T-helper 2 cell (primary cell): ENCODE measurements at regions not wholly inside any gene's neighbourhood (a gene's known extent, or its start where the extent isn't known, plus 50 kb on each side); places are given as distances from the start of the nearest gene placed in this dataset.
"Not testable (repeated sequence)": the region's sequence is repeated elsewhere in the genome, so short reads cannot be mapped to it uniquely, and the experiment has no call there.

Source experiments
- DNase-seq, 5 experiments: peaks; one replicate each; pipeline versions ENCODE4 v3.0.0 to v3.0.0-alpha.2; 2012 to 2022

DNA sequence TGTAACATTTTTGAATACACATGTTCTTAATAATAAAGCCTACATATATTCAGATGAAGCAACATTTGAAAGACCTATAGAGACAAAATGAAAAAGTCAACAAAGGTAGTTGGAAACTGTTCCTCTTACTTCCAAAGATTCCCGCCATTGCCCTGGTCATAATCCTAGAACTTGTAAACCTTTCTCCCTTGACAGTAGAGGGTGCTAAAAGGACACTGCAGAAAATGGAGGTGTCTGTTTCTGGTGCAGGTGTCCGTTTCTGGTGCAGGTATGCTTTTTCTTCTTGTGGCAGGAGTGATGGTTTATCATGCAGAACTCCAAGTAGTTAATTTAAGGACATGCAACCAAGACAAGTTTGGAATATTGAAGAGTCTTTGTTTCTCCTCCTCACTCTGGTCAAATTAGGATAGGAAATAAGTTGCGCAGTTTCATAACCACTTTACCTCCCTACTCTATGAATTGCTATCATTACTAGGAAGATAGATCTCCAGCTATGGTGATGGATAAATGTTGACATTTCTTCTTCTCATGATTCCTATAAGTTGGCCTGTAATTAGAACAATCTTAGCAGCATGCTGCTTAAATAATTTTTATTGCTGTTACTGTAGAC is 56.0 kb upstream of the FAM174A start:
- DNase-seq: peak in 2 of 5 experiments; percentile 3 to 35

DNA sequence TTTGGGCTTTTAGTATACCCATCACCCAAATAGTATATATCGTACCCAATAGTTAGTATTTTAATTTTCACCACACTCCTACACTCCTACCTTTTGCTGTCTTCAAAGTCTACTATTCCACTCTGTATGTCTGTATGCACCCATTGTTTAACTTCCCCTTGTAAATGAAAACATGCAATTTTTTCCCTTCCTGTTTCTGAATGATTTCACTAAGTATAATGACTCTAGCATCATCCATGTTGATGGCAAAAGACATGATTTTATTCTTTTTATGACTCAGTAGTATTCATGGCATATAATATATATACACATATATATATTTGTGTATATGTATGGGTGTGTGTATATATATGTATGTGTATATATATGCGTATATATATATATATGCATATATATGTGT is 63.1 kb upstream of the FAM174A start:
- DNase-seq: no peak

DNA sequence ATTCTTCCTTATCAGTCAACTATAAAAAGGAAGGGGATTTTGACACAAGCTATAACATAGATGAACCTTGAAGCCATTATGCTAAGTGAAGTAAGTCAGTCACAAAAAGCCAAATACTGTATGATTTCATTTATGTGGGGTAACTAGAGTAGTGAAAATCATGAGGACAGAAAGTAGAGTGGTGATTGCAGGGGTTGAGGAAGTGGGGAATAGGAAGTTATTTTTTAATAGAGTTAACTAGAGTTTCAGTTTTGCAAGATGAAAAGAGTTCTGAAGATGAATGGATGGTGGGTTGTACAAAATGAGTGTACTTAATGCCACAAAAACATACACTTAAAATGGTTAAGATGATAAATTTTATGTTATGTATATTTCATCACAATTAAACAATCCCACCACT is 65.4 kb upstream of the FAM174A start:
- peak in 1 of 5 experiments; percentile 24 for DNase-seq

DNA sequence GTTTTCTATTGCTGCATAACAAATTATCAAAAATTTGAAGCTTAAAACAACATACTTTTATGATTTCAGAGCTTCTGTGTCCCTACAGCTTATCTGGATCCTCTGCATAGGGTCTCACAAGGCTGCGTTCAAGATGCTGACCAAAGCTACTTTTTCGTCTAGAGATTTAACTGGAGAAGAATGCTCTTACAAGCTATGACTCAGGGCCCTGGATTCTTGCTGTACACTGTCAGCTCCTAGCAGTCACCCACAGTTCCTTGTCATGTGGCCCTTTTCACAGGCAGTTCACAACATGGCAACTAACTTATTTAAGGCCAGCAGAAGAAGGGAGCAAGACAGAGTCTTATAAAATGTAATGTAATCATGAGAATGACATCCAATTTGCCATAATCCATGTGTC is 70.8 kb upstream of the FAM174A start:
- DNase-seq: no peak

DNA sequence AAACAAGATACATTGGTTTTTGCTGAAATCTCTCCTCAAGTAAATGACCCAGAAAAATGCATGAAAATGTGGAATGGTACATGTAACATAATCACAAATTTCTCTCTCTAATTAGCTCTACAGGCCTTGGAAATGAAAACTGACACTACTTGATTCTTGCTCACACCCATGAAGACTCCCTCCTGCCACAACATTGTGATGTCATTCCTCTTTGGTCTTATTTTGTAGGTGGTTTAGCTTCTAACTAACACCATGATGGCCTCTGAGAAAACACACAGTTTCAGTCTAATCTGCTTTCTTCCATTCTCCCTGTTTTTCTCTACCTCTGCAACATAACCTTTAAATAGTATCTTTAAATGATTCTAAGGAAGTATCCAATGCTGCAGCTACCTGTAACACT is 78.6 kb upstream of the FAM174A start:
- no peak for DNase-seq

DNA sequence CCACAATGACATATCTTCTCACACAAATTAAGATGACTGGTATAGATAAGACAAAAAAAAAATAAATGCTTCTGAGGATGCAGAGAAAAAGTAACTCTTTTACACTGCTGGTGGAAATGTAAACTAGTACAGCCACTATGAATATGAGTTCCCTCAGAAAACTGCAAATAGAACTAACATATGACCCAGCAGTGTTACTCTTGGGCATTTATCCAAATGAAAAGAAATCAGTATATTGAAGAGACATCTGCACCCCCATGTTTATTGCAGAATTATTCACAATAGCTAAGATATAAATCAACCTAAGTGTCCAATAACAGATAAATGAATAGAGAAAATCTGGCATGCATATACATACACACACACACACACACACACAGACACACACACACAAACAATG is 83.0 kb upstream of the FAM174A start:
- no peak for DNase-seq

DNA sequence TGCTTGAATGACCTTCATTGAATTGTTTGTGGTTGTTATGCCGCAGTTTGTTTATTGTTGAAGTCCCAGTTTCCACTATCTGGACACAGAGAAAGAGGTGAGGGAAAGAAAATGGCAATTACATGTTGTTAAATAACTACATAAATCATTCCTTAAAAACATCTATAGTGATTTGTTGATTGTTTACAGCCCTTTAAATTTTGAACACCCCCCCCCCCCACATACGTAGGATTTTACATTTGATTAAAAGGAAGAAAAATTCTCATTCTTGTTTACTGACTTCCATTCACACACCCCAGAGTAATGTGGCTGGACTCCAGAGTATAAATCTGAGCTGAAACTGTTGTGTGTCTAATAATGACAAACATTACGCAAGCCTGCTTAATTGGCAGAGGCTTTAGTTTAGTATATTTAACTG is 87.1 kb upstream of the FAM174A start:
- no peak for DNase-seq

DNA sequence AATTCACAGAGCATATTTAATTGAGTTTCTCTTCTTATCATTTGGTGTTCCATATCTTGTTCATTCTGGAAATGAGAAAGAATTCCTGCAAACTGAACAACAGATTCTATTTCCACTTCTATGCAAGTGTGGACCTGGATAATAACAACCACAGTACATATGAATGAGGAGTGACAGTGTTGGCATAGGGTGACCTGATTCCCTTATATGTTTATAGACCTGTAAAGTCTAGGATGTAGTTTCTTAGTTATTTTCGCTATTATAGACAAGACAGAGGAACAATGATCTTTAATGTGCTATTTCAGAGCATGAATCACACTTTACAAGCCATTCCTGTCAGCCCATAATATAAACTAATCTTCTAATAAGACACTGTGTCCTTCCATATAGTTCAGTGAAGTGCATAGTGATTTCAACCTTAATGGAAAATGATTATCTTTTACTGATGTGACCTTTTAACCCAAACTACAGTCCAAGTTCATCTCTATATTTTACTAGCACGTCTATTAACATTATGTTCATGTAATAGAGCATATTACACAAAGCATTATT is 88.2 kb upstream of the FAM174A start:
- no peak for DNase-seq

DNA sequence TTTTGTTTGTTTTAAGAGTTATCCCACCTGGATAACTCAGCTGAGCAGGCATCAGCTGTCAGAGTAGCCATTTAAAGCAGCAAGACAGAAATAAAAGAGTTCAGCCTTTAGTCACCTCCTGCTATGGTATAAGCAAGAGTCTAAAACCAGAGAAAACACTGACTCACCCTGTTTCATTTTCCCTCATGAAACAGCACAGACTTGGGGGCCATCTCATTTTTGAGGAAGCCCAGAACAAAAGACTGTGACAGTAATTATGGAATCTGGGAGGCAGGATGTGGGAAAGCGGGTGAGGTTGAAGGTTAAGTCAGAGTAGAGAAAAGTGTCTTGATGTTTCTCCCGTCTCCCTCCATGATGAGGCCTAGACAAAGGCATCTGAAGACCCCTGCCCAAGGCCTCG is 90.2 kb upstream of the FAM174A start:
- DNase-seq: no peak

DNA sequence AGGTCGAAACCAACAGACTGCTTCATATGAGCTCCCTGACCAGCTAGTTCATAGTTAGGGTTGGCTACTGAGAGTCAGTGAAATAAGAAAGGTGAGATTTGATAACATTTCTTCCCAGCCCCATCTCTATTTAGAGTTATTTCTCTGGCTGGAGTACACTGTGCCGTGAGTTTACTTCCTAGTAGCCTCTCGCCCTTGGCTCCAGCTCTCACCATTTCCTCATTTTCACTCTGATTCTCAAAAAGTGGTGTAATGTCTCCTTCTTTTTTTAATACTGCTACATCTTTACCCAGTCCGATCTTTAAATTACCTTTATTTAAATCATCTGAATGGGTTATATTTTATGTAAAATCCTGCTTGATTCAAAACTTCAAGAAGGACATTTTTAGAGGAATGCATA is 100.4 kb upstream of the FAM174A start:
- no peak for DNase-seq

DNA sequence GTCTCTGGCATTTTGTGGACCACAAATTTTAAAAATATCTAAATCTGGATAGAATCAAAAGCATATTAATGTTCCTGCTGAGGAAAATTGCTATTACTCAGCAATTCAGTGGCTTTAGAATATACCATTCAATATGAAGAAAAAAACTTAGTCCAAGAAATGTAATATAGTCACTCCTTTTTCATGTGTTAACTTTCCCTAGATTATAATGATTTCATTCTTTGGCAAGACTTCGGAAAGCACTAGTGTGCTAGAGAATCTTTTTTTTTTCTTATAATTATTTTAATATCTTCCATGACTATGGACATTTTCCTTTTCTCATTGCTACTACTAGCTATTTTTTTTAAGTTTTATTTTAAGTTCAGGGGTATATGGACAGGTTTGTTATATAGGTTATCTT is 102.4 kb upstream of the FAM174A start:
- DNase-seq: no peak

DNA sequence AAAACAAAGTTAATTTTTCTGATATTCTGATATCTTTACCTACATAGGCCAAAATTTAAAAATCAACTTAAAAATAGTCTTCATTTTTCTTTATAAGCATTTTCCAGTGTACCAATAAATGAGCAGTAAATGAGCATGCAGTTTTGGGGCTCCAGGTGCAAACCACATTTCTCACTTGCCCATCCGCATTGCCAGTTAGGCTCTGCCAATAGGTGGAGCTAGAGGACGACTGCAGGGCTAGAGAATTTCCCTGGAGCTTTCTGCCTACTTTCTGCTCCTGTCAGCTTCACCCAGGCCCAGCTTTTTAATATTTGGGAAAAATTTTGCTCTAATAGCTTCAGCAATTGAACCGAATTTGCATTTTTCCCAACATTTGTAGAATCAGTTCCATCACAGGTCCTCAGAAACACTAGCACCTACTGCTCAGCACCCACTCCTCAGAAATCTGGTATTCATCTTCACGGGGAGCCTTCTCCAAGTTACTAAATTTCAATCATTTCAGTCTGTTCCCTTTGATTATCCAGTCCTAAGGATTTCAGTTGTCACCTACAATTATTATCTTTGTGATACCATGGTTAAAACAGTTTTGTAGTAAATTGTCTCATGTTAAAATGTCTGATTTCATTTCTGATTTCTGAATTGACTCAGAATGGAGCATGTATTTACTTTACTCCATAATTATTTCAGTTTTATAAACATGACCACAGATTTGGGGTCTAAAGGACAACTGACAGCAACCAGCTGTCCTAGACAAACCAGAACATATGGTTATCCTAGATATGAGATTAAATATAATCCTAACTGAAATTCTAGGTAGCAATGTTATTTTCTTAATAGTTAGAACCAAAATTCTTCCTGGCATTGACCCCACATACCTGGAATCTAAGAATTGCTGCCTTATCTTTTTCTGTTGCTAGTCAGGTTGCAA is 104.6 kb upstream of the FAM174A start:
- DNase-seq: peak in 3 of 5 experiments; percentile 4 to 42 (median 6)

DNA sequence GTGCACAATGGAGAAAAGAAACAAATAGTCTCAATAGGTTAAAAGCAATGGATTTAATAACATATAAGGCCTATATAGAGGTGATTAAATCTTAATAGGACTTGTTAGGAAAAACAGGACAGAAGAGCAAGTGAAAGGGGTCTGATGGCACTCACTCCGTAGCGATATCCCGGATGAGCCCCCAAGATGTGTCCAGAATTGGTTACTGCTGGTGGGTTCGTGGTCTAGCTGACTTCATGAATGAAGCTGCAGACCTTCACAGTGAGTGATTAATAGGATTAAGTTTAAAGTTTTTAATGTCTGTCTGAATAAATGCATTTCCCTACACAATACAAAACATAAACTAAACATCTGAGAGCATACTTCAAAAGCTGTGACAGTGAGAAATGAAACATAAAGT is 110.4 kb upstream of the FAM174A start:
- DNase-seq: no peak

DNA sequence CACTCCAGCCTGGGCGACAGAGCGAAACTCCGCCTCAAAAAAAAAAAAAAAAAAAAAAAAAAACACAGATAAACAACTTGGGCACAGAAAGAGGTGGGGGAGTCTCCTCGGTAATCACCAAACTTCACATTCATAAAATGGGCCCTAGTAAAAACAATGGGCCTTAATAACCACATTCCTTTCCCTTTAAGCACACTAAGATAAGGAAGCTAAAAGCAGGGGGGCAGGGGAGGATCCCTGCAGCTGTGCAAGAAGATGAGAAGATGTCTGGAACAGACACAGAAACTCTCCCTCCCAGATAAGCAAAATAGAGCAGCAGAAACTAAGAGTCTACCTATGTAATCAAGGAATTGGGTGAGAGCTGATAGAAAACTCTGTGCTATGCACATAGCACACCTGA is 111.2 kb upstream of the FAM174A start:
- no peak for DNase-seq

DNA sequence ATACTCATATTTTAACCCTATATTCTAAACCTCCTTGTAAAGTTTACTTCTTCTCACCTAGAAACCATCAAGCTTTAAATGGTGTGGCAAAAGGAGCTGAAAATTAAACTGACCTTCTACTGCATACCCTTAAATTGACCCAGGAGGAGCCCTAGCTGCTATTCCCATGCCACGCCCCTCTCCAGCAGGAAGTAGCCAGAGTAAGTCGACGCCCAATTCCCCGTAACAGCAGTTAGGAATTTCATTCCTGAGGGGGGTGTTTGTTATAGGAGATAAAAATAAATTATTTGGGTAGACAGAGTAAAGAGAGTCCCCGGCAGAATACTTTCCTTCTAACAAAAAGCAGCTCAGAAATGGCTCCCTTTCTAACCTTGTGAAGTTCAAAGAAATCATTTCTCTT is 111.8 kb upstream of the FAM174A start:
- DNase-seq: no peak

DNA sequence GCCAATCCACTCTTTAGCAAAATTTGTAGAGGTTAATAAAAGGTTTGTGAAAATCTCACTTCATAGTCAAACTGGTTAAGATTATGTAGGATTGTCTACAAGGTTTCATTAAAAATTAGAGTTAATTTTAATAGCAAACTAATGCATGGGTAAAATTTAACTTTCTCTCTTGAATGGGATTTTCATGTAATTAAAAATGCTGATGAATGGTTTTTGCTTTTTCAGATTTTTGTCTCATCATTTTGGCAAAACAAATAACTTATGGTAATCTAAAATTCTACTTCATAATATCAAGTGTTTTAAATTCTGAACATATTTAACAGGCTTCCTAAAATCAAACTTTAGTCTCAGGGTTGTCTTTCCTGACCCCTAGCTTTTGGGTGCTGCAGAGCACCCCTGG is 113.8 kb upstream of the FAM174A start:
- no peak for DNase-seq

DNA sequence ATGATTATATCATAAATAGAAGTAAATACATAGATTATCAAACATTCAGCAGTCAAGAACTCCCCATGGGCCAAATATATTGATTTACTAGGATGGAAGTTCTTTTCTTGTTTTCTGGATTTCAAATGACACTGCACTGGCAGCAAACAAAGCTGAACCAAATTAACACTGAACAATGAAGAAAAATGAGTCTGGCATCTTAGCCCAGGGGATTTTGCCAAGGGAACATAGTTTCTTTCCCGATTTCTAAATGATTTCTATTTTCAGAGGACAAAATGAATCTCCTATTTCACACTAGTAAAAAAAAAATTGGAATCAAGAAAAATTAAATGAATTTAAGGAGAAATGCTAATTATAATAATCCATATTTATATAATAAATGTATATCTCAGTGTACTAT is 116.9 kb upstream of the FAM174A start:
- DNase-seq: no peak

DNA sequence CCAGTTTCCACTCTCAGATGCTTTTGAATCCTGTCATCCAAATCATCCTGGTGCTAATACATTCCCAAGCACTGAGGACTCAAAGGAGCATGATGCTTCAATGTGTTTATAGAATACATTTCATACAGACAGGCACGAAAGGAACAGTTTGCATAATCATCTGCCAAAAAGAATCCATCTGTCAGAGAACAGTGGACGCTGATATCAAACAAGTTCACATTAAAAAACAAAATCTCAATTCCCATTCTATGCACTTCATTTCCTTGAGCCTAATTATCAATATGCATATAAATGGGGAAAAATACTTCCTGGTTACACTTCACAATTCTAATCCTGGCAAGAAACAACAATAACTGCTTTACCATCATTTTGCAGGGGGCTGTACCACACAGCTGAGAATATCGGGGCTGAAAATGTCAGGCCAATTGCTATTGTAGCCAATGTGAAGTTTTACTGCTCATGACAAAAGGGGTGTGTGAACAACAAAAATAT is 125.5 kb upstream of the FAM174A start:
- DNase-seq: no peak

DNA sequence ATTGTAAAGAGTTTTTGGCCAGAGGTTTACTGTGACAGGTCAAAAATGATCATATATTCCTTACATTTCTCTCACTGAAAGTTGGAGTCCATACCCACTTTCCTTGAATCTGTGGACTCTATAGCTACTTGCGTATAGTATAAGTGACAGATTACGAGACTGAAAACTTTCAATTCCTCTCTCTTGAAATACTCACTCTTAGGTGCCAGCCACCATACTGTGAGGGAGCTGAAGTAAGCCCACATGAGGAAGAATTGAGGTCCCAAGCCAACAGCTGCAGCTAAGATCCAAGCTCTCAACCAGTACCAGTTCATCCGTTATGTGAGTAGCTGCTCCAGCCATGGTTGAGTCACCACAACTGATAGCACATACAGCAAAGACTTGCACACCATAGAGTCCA is 128.1 kb upstream of the FAM174A start:
- no peak for DNase-seq

DNA sequence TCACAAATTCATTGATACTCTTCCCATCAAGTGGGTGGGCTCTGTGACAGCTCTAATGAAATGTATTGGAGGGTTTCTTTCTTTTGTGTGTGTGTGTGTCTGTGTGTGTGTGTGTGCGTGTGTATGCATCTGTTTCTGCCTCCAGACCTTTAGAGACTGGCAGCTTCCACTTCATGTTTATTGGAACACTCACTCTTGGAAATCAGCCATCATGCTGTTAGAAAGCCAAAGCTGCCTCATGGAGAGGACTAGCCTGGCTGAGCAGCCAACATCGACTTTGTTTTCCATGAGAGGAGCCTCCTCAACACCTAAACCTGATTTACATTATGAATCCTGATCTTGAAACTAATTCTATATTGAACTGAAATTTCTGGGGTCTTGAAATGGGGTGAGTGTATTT is 128.5 kb upstream of the FAM174A start:
- no peak for DNase-seq

DNA sequence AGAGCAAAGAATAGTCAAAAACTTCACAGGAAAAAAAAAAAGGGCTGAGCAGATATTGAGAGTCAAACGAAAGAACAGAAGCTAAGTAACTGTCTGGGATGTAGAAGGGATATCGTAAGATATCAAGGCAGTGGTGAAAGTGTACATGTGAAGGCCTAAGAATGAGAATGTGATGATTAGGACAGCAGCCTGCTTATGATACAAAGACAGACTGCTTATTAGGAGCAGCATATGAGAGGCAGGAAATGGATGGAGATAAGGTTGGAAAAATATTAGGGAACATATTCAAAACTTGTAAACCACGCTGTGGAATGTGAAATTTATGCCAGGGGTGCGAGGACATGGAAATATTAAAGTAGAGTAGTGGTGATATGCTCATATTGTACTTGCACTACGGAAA is 133.1 kb upstream of the FAM174A start:
- DNase-seq: no peak

DNA sequence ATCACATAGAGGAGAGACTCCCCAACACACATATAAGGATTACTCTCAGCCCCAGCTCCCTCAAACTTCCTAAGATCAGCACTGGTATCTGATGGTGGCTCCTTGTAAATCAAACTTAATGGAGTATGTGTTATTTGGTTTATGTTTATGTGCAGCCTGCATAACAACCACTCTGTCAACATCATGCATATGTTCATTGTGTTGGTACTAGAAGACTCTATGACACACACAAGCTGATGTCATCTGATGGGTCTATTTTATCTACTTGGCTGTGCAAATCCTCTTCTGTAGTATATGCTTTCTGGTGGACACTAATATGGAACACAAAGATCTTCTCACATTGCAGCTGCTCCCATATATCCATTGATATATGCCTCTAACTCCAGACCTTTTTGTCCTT is 134.0 kb upstream of the FAM174A start:
- DNase-seq: no peak

DNA sequence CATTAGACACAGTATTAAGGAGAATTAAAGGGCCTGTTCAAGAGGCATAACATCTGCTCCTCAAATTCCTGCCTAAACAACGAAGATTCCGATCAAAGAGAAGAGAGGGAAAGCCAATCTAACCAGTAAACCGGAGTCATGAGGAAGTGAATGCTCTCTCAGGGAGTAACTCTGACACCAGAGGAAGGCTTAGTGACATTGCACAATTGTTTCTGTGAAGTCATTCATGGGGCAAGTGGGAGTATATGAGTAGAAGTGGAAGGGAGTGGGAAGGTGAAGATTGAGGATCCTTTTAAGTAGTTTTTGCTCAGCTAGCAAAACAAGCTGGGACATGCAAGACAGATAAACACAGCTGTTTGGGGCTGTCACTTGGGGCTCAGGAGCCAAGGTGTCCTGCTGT is 136.4 kb upstream of the FAM174A start:
- DNase-seq: not testable (repeated sequence)
